ENCODE measurements at regions not wholly inside any gene's neighbourhood (a gene's known extent, or its start where the extent isn't known, plus 50 kb on each side); places are given as distances from the start of the nearest gene placed in this dataset.

- no peak for TF ChIP-seq EZH2 (IDR thresholded peaks at IDR 0.05; ENCODE audit: borderline replicate concordance, low read depth, low read length, poor library complexity, severe bottlenecking)
- no peak for TF ChIP-seq CTCF (conservative IDR thresholded peaks at IDR 0.05; ENCODE audit: low read depth, low read length)
These were observed 1382.3 kb downstream of the RAPGEF2 start for GRCh38 chr4:160485071-160485687.

Measured in A673 (cell line).